Liver (tissue), 8 donors: ENCODE measurements at regions not wholly inside any gene's neighbourhood (a gene's known extent, or its start where the extent isn't known, plus 50 kb on each side); places are given as distances from the start of the nearest gene placed in this dataset.

ENCODE experiments used
- DNase-seq: peaks from one replicate; pipeline ENCODE4 v3.0.0-alpha.2; 2017; ENCODE audit warnings: low spot score
- H3K27ac ChIP-seq, 2 donors: one replicate each; pipeline ENCODE4 v1.7.0; 2013; ENCODE audit warnings: inconsistent platforms in 2 of 2, low read length in 2 of 2, control low read depth in 1 of 2, low read depth in 1 of 2, mild to moderate bottlenecking in 1 of 2
- H3K27me3 ChIP-seq, 4 donors: one replicate each; pipeline versions ENCODE4 v1.6.1 to v1.7.0; 2013; ENCODE audit warnings: low read length in 3 of 4, inconsistent platforms in 1 of 4, mild to moderate bottlenecking in 1 of 4, moderate library complexity in 1 of 4; ENCODE audit not compliant: control insufficient read depth in 4 of 4, insufficient read depth in 4 of 4
- H3K36me3 ChIP-seq, 4 donors: one replicate each; pipeline versions ENCODE4 v1.6.1 to v1.7.0; 2013; ENCODE audit warnings: low read length in 3 of 4, mild to moderate bottlenecking in 3 of 4, low read depth in 1 of 4, moderate library complexity in 1 of 4; ENCODE audit not compliant: control insufficient read depth in 4 of 4, insufficient read depth in 3 of 4
- H3K4me1 ChIP-seq, 4 donors: one replicate each; pipeline versions ENCODE4 v1.6.1 to v1.7.0; 2013; ENCODE audit warnings: low read length in 3 of 4, mild to moderate bottlenecking in 3 of 4, moderate library complexity in 1 of 4; ENCODE audit not compliant: control insufficient read depth in 4 of 4, insufficient read depth in 4 of 4
- H3K4me3 ChIP-seq, 3 donors: one replicate each; pipeline versions ENCODE4 v1.6.1 to v1.7.0; 2013; ENCODE audit warnings: low read length in 3 of 3, control low read depth in 1 of 3, low read depth in 1 of 3, mild to moderate bottlenecking in 1 of 3
- H3K9ac ChIP-seq, 2 donors: one replicate each; pipeline ENCODE4 v1.7.0; 2013; ENCODE audit warnings: low read length in 2 of 2, mild to moderate bottlenecking in 2 of 2, moderate library complexity in 2 of 2, control low read depth in 1 of 2, low read depth in 1 of 2
- H3K9me3 ChIP-seq, 4 donors: one replicate each; pipeline versions ENCODE4 v1.6.1 to v1.7.0; 2013; ENCODE audit warnings: low read length in 3 of 4; ENCODE audit not compliant: control insufficient read depth in 4 of 4
- EGR1 ChIP-seq, 2 donors: IDR thresholded peaks; 2 replicates each; pipeline ENCODE4 v1.6.1; 2016 to 2018; ENCODE audit warnings: antibody characterized with exemption in 2 of 2, low read depth in 2 of 2
- FOXA1 ChIP-seq: IDR thresholded peaks from 2 replicates; pipeline ENCODE4 v1.6.1; 2016; ENCODE audit warnings: antibody characterized with exemption
- GABPA ChIP-seq, 2 donors: IDR thresholded peaks in 1 of 2; conservative IDR thresholded peaks in 1 of 2; 2 replicates each; pipeline ENCODE4 v1.6.1; 2016; ENCODE audit warnings: antibody characterized with exemption in 2 of 2, mild to moderate bottlenecking in 1 of 2, moderate library complexity in 1 of 2
- HNF4A ChIP-seq, 2 donors: conservative IDR thresholded peaks; 2 replicates each; pipeline ENCODE4 v1.6.1; 2016; ENCODE audit warnings: antibody characterized with exemption in 2 of 2, mild to moderate bottlenecking in 2 of 2
- HNF4G ChIP-seq: IDR thresholded peaks from 2 replicates; pipeline ENCODE4 v1.6.1; 2016; ENCODE audit warnings: antibody characterized with exemption
- JUND ChIP-seq, 2 donors: IDR thresholded peaks; 2 replicates each; pipeline ENCODE4 v1.6.1; 2016; ENCODE audit warnings: antibody characterized with exemption in 2 of 2
- NR2F2 ChIP-seq: IDR thresholded peaks from 2 replicates; pipeline ENCODE4 v1.6.1; 2016; ENCODE audit warnings: antibody characterized with exemption
- RAD21 ChIP-seq, 2 donors: IDR thresholded peaks; 2 replicates each; pipeline ENCODE4 v1.6.1; 2016; ENCODE audit warnings: antibody characterized with exemption in 2 of 2, mild to moderate bottlenecking in 2 of 2
- REST ChIP-seq: IDR thresholded peaks from 2 replicates; pipeline ENCODE4 v1.6.1; 2016; ENCODE audit warnings: antibody characterized with exemption, mild to moderate bottlenecking
- RXRA ChIP-seq, 2 donors: IDR thresholded peaks; 2 replicates each; pipeline ENCODE4 v1.6.1; 2017 to 2018; ENCODE audit warnings: antibody characterized with exemption in 2 of 2, mild to moderate bottlenecking in 1 of 2
- YY1 ChIP-seq: IDR thresholded peaks from 2 replicates; pipeline ENCODE4 v1.6.1; 2016; ENCODE audit warnings: antibody characterized with exemption, mild to moderate bottlenecking
- WGBS: extraction: QIAGEN DNeasy Blood & Tissue Kit; methylation state at CpG from one replicate; pipeline ENCODE4 v1.1.7; 2013; 5-methylcytosine and 5-hydroxymethylcytosine counted together
- TF ChIP-seq, protein P1 (sequence below): IDR thresholded peaks from 2 replicates; pipeline ENCODE4 v1.6.1; 2016; ENCODE audit warnings: antibody characterized with exemption
- TF ChIP-seq, protein P2 (sequence below): IDR thresholded peaks from 2 replicates; pipeline ENCODE4 v1.6.1; 2016; ENCODE audit warnings: antibody characterized with exemption
- TF ChIP-seq, protein P3 (sequence below): fragments of 150-350 bp; IDR thresholded peaks from 2 replicates; pipeline ENCODE4 v1.5.1; 2017; ENCODE audit warnings: improper control_type of control experiment, low read depth, low read length; ENCODE audit not compliant: missing input control
- donor health status: healthy.
- donor health status: healthy.
- donor health status: healthy.
- donor health status: healthy.
- donor health status: healthy.

DNA sequence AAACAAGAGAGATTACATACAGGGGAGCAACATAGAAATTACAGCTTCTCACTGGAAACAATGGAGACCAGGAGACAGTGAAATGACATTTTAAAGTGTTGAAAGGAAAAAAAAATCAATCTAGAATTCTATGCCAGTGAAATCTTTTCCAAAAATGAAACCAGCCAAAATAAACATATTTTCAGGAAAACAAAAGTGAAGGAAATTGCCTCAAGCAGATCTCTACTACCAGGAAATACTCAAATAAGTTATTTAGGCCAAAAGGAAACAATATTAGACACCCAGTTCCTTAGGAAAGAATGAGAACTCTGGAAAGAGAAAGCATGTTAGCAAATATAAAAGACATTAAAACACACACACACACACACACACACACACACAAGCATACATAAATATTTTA, 339.9 kb upstream of the NCKAP5 start:
- no peak overlapping the region for H3K4me3 ChIP-seq
- no peaks in the 10 kb centered on the region for H3K36me3 ChIP-seq
- H3K27ac ChIP-seq: no peak overlapping the region
- no peak for TF ChIP-seq RXRA (IDR thresholded peaks at IDR 0.05)
- no peak for TF ChIP-seq JUND (IDR thresholded peaks at IDR 0.05)
- no peak for TF ChIP-seq YY1
- TF ChIP-seq, protein P1, sequence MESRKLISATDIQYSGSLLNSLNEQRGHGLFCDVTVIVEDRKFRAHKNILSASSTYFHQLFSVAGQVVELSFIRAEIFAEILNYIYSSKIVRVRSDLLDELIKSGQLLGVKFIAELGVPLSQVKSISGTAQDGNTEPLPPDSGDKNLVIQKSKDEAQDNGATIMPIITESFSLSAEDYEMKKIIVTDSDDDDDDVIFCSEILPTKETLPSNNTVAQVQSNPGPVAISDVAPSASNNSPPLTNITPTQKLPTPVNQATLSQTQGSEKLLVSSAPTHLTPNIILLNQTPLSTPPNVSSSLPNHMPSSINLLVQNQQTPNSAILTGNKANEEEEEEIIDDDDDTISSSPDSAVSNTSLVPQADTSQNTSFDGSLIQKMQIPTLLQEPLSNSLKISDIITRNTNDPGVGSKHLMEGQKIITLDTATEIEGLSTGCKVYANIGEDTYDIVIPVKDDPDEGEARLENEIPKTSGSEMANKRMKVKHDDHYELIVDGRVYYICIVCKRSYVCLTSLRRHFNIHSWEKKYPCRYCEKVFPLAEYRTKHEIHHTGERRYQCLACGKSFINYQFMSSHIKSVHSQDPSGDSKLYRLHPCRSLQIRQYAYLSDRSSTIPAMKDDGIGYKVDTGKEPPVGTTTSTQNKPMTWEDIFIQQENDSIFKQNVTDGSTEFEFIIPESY: no peak
- TF ChIP-seq NR2F2: no peak
- TF ChIP-seq, protein P2, sequence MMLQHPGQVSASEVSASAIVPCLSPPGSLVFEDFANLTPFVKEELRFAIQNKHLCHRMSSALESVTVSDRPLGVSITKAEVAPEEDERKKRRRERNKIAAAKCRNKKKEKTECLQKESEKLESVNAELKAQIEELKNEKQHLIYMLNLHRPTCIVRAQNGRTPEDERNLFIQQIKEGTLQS: no peak
- no peak for TF ChIP-seq REST
- no peak for TF ChIP-seq HNF4A (conservative IDR thresholded peaks at IDR 0.05)
- H3K9ac ChIP-seq: no peak overlapping the region
- no peaks in the 10 kb centered on the region for H3K9me3 ChIP-seq
- no peaks in the 10 kb centered on the region for H3K27me3 ChIP-seq
- H3K4me1 ChIP-seq: no peaks in the 10 kb centered on the region
- DNase-seq: no peak

DNA sequence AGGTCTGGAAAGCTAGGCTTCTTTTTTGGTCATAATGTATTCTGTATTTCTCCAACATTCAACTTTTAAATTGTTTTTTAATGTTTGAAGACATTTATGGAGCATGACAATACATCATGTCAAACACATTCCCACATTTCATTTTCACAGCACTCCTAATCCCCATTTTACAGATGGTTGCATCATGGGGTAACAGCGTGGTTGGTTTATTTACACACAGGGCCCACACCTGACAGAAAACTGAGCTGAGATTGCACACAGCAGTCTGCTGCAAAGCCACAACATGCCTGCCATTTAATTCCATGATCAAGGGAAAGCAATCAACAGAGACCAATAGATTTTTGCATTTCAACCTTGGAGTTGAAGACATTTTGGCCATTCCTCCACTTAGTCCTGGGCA, 335.7 kb upstream of the MGAT5 start:
- Histone ChIP-seq H3K9me3 (no peaks in the 10 kb centered on the region), H3K9ac (no peak overlapping the region), H3K4me3 (no peak overlapping the region), H3K27ac (no peak overlapping the region), H3K36me3 (no peaks in the 10 kb centered on the region), H3K27me3 (no peaks in the 10 kb centered on the region), H3K4me1 (no peaks in the 10 kb centered on the region)
- TF ChIP-seq GABPA (IDR thresholded peaks at IDR 0.05 in 1 of 2, conservative IDR thresholded peaks at IDR 0.05 in 1 of 2) (no peak), HNF4G (no peak), FOXA1 (no peak), HNF4A (conservative IDR thresholded peaks at IDR 0.05) (no peak), NR2F2 (no peak), JUND (IDR thresholded peaks at IDR 0.05) (no peak), RAD21 (IDR thresholded peaks at IDR 0.05) (no peak), REST (no peak), EGR1 (IDR thresholded peaks at IDR 0.05; ENCODE audit: low read depth in 2 of 2) (no peak)
- TF ChIP-seq, protein P3, sequence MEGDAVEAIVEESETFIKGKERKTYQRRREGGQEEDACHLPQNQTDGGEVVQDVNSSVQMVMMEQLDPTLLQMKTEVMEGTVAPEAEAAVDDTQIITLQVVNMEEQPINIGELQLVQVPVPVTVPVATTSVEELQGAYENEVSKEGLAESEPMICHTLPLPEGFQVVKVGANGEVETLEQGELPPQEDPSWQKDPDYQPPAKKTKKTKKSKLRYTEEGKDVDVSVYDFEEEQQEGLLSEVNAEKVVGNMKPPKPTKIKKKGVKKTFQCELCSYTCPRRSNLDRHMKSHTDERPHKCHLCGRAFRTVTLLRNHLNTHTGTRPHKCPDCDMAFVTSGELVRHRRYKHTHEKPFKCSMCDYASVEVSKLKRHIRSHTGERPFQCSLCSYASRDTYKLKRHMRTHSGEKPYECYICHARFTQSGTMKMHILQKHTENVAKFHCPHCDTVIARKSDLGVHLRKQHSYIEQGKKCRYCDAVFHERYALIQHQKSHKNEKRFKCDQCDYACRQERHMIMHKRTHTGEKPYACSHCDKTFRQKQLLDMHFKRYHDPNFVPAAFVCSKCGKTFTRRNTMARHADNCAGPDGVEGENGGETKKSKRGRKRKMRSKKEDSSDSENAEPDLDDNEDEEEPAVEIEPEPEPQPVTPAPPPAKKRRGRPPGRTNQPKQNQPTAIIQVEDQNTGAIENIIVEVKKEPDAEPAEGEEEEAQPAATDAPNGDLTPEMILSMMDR: no peak
- no peak for DNase-seq
- WGBS: 77% methylated on average over 1 of the region's 1 CpG
